IMR-90 (cell line): ENCODE measurements at regions not wholly inside any gene's neighbourhood (a gene's known extent, or its start where the extent isn't known, plus 50 kb on each side); places are given as distances from the start of the nearest gene placed in this dataset.

ENCODE experiments used
- ATAC-seq: fragments of 200-7000 bp; cut with Tn5 transposase; 2 replicates; pipeline ENCODE4 v1.9.1; 2020; ENCODE audit warnings: low read depth, mild to moderate bottlenecking, moderate library complexity
- BruUV-seq: library from RNA; stranded (reverse); fragments of 400-500 nt; replicated peaks from 2 replicates; lab custom pipeline; 2021; lab: Mats Ljungman, UMichigan
- CTCF ChIA-PET: fragments of 300-600 bp; formaldehyde crosslinking; extraction: SDS; loops from one replicate; lab custom pipeline; 2021; ENCODE audit warnings: antibody characterized with exemption; lab: Yijun Ruan, JAX
- POLR2A ChIA-PET: fragments of 300-600 bp; sonication (Branson Sonifier 250); formaldehyde crosslinking; loops from one replicate; lab custom pipeline; 2022; ENCODE audit warnings: antibody characterized with exemption; ENCODE audit not compliant: unreplicated experiment; lab: Charles Lee
- DNase-seq: peaks from one replicate; pipeline ENCODE4 v3.0.0; 2013
- H2AFZ ChIP-seq: replicated peaks from 2 replicates; pipeline ENCODE3; 2013; ENCODE audit warnings: low read length, mild to moderate bottlenecking; ENCODE audit not compliant: poor library complexity
- H2AK5ac ChIP-seq: 2 replicates; pipeline ENCODE4 v1.6.1; 2013; ENCODE audit warnings: low read depth, low read length, inconsistent platforms
- H2AK9ac ChIP-seq: replicated peaks from 2 replicates; pipeline ENCODE3; 2013; ENCODE audit warnings: mild to moderate bottlenecking, low read depth, low read length, moderate library complexity; ENCODE audit not compliant: poor library complexity
- H2BK120ac ChIP-seq: 2 replicates; pipeline ENCODE4 v1.6.1; 2013; ENCODE audit warnings: low read depth, low read length, inconsistent platforms
- H2BK15ac ChIP-seq: 3 replicates; pipeline ENCODE4 v1.6.1; 2013; ENCODE audit warnings: low read depth, low read length, inconsistent platforms
- H2BK20ac ChIP-seq: 2 replicates; pipeline ENCODE4 v1.6.1; 2013; ENCODE audit warnings: low read depth, mild to moderate bottlenecking, inconsistent platforms, low read length, moderate library complexity
- H2BK5ac ChIP-seq: 2 replicates; pipeline ENCODE4 v1.6.1; 2013; ENCODE audit warnings: mild to moderate bottlenecking, low read depth, low read length, inconsistent platforms; ENCODE audit not compliant: poor library complexity, severe bottlenecking
- H3K14ac ChIP-seq: replicated peaks from 2 replicates; pipeline ENCODE4 v1.6.1; 2013; ENCODE audit warnings: low read depth, low read length, inconsistent platforms
- H3K18ac ChIP-seq: 2 replicates; pipeline ENCODE4 v1.6.1; 2013; ENCODE audit warnings: low read depth, low read length, control low read depth
- H3K23ac ChIP-seq: 2 replicates; pipeline ENCODE4 v1.6.1; 2013; ENCODE audit warnings: low read depth, low read length, inconsistent platforms
- H3K27ac ChIP-seq: 2 replicates; pipeline ENCODE4 v1.5.1; 2013; ENCODE audit warnings: mild to moderate bottlenecking, control low read depth, low read length; ENCODE audit not compliant: insufficient read depth
- H3K27me3 ChIP-seq: 2 replicates; pipeline ENCODE4 v1.6.1; 2013; ENCODE audit warnings: low read length; ENCODE audit not compliant: control insufficient read depth, insufficient read depth
- H3K36me3 ChIP-seq: 2 replicates; pipeline ENCODE4 v1.6.1; 2013; ENCODE audit warnings: low read length, mixed read lengths; ENCODE audit not compliant: control insufficient read depth, insufficient read depth
- H3K4ac ChIP-seq: 2 replicates; pipeline ENCODE4 v1.6.1; 2013; ENCODE audit warnings: low read depth, low read length, inconsistent platforms
- H3K4me1 ChIP-seq: 2 replicates; pipeline ENCODE4 v1.6.1; 2013; ENCODE audit warnings: low read length, mixed read lengths; ENCODE audit not compliant: control insufficient read depth, insufficient read depth
- H3K4me2 ChIP-seq: 2 replicates; pipeline ENCODE4 v1.6.1; 2013; ENCODE audit warnings: low read depth, mild to moderate bottlenecking, control low read depth, low read length, moderate library complexity
- H3K4me3 ChIP-seq: 2 replicates; pipeline ENCODE4 v1.5.1; 2013; ENCODE audit warnings: low read depth, mild to moderate bottlenecking, control low read depth, low read length, moderate library complexity; ENCODE audit not compliant: insufficient read depth
- H3K56ac ChIP-seq: 2 replicates; pipeline ENCODE4 v1.6.1; 2013; ENCODE audit warnings: low read length, inconsistent platforms; ENCODE audit not compliant: insufficient read depth; ENCODE audit errors: extremely low read depth
- H3K79me1 ChIP-seq, 2 experiments: 2 replicates each; pipeline ENCODE4 v1.6.1; 2013; ENCODE audit warnings: low read length in 2 of 2, inconsistent platforms in 1 of 2, low read depth in 1 of 2
- H3K9ac ChIP-seq: 2 replicates; pipeline ENCODE4 v1.6.1; 2013; ENCODE audit warnings: low read depth, low read length, control low read depth
- H3K9me1 ChIP-seq: 2 replicates; pipeline ENCODE4 v1.6.1; 2013; ENCODE audit warnings: low read length, inconsistent platforms; ENCODE audit not compliant: insufficient read depth
- H3K9me3 ChIP-seq: 2 replicates; pipeline ENCODE4 v1.6.1; 2013; ENCODE audit warnings: low read length; ENCODE audit not compliant: control insufficient read depth, insufficient read depth
- H4K20me1 ChIP-seq: 2 replicates; pipeline ENCODE4 v1.6.1; 2013; ENCODE audit warnings: low read length, inconsistent platforms; ENCODE audit not compliant: insufficient read depth
- H4K5ac ChIP-seq: 2 replicates; pipeline ENCODE4 v1.6.1; 2013; ENCODE audit warnings: mild to moderate bottlenecking, low read depth, low read length, control low read depth
- H4K8ac ChIP-seq, 2 experiments: 2 replicates each; pipeline ENCODE4 v1.6.1; 2013; ENCODE audit warnings: low read depth in 2 of 2, low read length in 2 of 2, control low read depth in 1 of 2, inconsistent platforms in 1 of 2
- H4K91ac ChIP-seq: 2 replicates; pipeline ENCODE4 v1.6.1; 2013; ENCODE audit warnings: low read depth, low read length, inconsistent platforms; ENCODE audit not compliant: insufficient read depth
- BHLHE40 ChIP-seq: fragments of 150-350 bp; IDR thresholded peaks from 2 replicates; pipeline ENCODE4 v1.6.1; 2016; ENCODE audit warnings: mild to moderate bottlenecking, low read depth, low read length
- CEBPB ChIP-seq: IDR thresholded peaks from 2 replicates; pipeline ENCODE4 v1.6.1; 2012; ENCODE audit warnings: low read depth, low read length, improper control_type of control experiment
- CTCF ChIP-seq: conservative IDR thresholded peaks from 2 replicates; pipeline ENCODE4 v1.5.1; 2012; ENCODE audit warnings: mild to moderate bottlenecking, low read depth, low read length, improper control_type of control experiment
- FOS ChIP-seq: fragments of 150-350 bp; IDR thresholded peaks from 2 replicates; pipeline ENCODE4 v1.6.1; 2016; ENCODE audit warnings: low read depth, low read length
- MAFK ChIP-seq: IDR thresholded peaks from 2 replicates; pipeline ENCODE4 v1.6.1; 2012; ENCODE audit warnings: low read depth, low read length, improper control_type of control experiment
- MXI1 ChIP-seq: IDR thresholded peaks from 2 replicates; pipeline ENCODE4 v1.6.1; 2012; ENCODE audit warnings: low read depth, mild to moderate bottlenecking, low read length, moderate library complexity, borderline replicate concordance
- RAD21 ChIP-seq: IDR thresholded peaks from 2 replicates; pipeline ENCODE4 v1.6.1; 2012; ENCODE audit warnings: low read length, improper control_type of control experiment
- RFX5 ChIP-seq: IDR thresholded peaks from 2 replicates; pipeline ENCODE4 v1.8.0; 2012; ENCODE audit warnings: low read depth, mild to moderate bottlenecking, low read length, moderate library complexity
- SMC3 ChIP-seq: fragments of 150-350 bp; IDR thresholded peaks from 2 replicates; pipeline ENCODE4 v1.6.1; 2016; ENCODE audit warnings: low read depth, mild to moderate bottlenecking, antibody characterized with exemption, low read length, moderate library complexity
- USF2 ChIP-seq: fragments of 150-350 bp; IDR thresholded peaks from 2 replicates; pipeline ENCODE4 v1.6.1; 2017; ENCODE audit warnings: mild to moderate bottlenecking, antibody characterized with exemption, low read length, low read depth
- WGBS, 2 experiments: methylation state at CpG; one replicate each; pipeline versions ENCODE4 v1.1.5 to v1.1.7; 2013; ENCODE audit warnings: missing lambda C conversion rate in 2 of 2; ENCODE audit not compliant: insufficient read length in 1 of 2; ENCODE audit errors: extremely low coverage in 2 of 2; 5-methylcytosine and 5-hydroxymethylcytosine counted together
- dilution Hi-C: fragments of 300-500 bp; cut with HindIII; formaldehyde crosslinking; loops from one replicate; pipeline ENCODE4 v1.14.3; 2018; ENCODE audit warnings: low sequenced_read_pairs; ENCODE audit not compliant: unreplicated experiment
- in situ Hi-C: fragments of 300-500 bp; cut with MboI; formaldehyde crosslinking; loops from 3 replicates; pipeline ENCODE4 v1.14.3; 2019; ENCODE audit warnings: low sequenced_read_pairs, inconsistent platforms, mixed read lengths
- intact Hi-C: fragments of 100-400 bp; cut with micrococcal nuclease; formaldehyde crosslinking; loops from 2 replicates; pipeline ENCODE4 v1.10.0; 2022

GRCh38 chr5:8844206-8844605, 701.7 kb downstream of the SEMA5A start:
- Histone ChIP-seq H2AK5ac (peak overlapping the region; percentile 67), H4K91ac (peak overlapping the region; percentile 84), H3K36me3 (no peaks in the 10 kb centered on the region), H4K20me1 (no peaks in the 10 kb centered on the region), H3K9me3 (no peaks in the 10 kb centered on the region; the same call in 1 of the 2 replicates), H3K56ac (peak overlapping the region; percentile 5; the same call in 1 of the 2 replicates), H3K9me1 (peaks cover 22% of the 10 kb centered on the region), H3K18ac (peak overlapping the region; percentile 86), H3K23ac (peak overlapping the region; percentile 75), H3K4ac (peak overlapping the region; percentile 93), H3K4me2 (no peak overlapping the region), H2AK9ac (peak overlapping the region; percentile 85), H3K27ac (peak overlapping the region; percentile 36), H4K5ac (peak overlapping the region; percentile 35), H3K9ac (no peak overlapping the region), H3K4me1 (peaks cover 18% of the 10 kb centered on the region), H4K8ac (peak overlapping the region; percentile 1 to 87; a peak in 3 of 4 replicates), H2BK5ac (peak overlapping the region; percentile 72), H3K4me3 (no peak overlapping the region), H3K79me1 (no peaks in the 10 kb centered on the region), H2AFZ (peak overlapping the region; percentile 84), H3K27me3 (no peaks in the 10 kb centered on the region), H2BK20ac (peak overlapping the region; percentile 96), H3K14ac (peak overlapping the region; percentile 85), H2BK15ac (peak overlapping the region; percentile 69; the same call in 2 of the 3 replicates), H2BK120ac (peak overlapping the region; percentile 96)
- intact Hi-C loops = loop anchor here (10.0 kb wide), 2 partner anchors 499 to 919 kb away; no protein-coding TSS in a partner anchor
- BruUV-seq = no TSS peak
- CTCF ChIA-PET = no interaction called here
- ATAC-seq = peak; percentile 12; the same call in 1 of the 2 replicates
- no peak for DNase-seq
- TF ChIP-seq MXI1 = no peak
- TF ChIP-seq CEBPB = no peak
- TF ChIP-seq RFX5 = no peak
- TF ChIP-seq BHLHE40 = no peak
- TF ChIP-seq FOS = no peak
- TF ChIP-seq CTCF = no peak
- TF ChIP-seq SMC3 = no peak
- no peak for TF ChIP-seq RAD21
- TF ChIP-seq USF2 = no peak
- no peak for TF ChIP-seq MAFK
- dilution Hi-C loops = no loop called here
- no CpG with 5 or more reads among the region's 5 CpGs for WGBS, 2 experiments
- POLR2A ChIA-PET = no interaction called here
- in situ Hi-C loops = no loop called here
